GM21529 (cell line): ENCODE measurements at regions not wholly inside any gene's neighbourhood (a gene's known extent, or its start where the extent isn't known, plus 50 kb on each side); places are given as distances from the start of the nearest gene placed in this dataset.
"Not testable (repeated sequence)": the region's sequence is repeated elsewhere in the genome, so short reads cannot be mapped to it uniquely, and the experiment has no call there.

Experiments used
- ATAC-seq: cut with Tn5 transposase; IDR thresholded peaks from one replicate; pipeline ENCODE4 v1.9.1; 2021; ENCODE audit not compliant: unreplicated experiment

GRCh38 chr5:155753943-155754581 is 572.9 kb upstream of the SGCD start:
- no peak for ATAC-seq

- ATAC-seq = no peak
These were observed 567.7 kb upstream of the SGCD start for GRCh38 chr5:155759252-155759651.

DNA sequence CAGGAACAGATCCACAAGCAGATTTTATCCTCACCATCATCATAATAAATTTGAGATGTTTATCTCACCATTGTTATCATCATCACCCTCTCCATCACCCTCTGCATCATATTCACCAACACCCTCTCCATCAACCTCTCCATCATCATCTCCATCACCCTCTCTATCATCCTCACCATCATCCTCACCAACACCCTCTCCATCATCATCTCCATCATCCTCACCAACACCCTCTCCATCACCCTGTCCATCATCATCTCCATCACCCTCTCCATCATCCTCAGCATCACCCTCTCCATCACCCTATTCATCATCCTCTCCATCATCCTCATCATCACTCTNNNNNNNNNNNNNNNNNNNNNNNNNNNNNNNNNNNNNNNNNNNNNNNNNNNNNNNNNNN is 567.0 kb upstream of the SGCD start:
- no peak for ATAC-seq

GRCh38 chr5:155761502-155761901 is 565.5 kb upstream of the SGCD start:
- ATAC-seq = no peak

DNA sequence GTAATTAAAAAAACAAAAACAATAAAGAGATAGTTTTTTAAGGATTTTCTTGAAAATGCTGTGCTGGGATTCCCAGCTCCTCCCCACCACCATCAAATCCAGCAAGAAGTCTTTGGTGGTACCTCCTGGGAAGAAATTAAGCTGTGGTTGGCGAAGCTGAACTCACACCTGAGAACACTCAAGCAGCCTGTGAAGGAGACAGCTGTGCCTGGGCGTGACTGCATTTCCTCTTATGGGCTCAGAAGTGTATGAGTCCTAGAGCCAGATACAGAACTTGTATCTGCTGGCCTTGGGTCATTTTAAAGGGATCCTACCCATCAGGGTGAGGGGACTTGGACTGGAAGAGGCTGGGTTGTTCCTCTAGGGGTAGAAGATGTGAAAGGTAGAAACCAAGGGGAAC is 561.2 kb upstream of the SGCD start:
- ATAC-seq = no peak

GRCh38 chr5:155767470-155767869 is 559.5 kb upstream of the SGCD start:
- ATAC-seq = no peak

GRCh38 chr5:155768332-155768731 is 558.6 kb upstream of the SGCD start:
- ATAC-seq = no peak

DNA sequence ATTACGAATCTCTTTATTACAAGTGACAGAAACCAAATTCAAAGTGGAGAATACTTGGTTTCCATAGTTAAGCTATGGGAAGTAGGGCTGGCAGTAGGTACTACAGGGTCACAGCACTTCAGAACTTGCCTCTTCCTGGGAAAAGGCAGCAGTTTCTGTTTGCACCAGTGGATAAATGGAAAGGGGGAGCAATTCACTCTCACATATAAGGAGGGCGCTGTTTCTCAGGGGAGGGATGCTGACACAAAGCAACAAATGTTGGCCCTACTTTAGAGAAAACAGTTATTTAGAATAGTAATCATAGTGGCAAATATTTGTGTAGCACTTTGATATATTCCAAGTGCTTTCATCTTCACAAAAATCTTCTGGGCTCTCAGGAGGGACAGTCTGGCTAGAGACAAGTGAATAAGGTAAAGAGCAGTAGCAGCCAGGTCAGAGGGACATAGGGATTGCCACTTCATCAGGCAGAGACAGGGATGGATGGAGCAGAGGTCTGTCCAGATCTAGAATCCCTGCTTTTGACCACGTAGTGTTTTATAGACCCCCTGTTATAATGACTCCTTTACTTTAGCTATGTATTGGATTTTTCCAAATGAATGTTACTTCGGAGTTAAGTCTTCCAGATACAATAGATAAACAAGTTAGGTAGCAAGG is 554.8 kb upstream of the SGCD start:
- no peak for ATAC-seq

DNA sequence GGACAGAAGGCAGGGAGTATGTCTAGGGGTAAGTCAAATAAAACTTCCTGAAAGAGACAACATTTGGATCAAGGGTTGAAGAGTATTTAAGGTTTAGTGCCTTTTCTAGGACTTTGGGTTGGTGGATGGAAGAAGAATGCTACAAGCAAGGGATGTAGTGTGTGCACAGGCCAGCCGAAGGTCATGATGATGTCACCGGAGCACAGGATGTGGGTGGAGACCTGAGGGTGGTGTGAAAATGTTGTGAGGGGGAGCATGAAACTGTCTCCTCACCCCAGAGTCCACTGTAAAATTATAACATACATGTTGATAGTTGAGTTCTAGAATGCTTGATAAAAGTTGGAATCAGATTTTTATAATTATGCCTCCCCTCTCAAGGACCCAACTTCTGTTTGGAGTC is 553.3 kb upstream of the SGCD start:
- ATAC-seq = no peak

DNA sequence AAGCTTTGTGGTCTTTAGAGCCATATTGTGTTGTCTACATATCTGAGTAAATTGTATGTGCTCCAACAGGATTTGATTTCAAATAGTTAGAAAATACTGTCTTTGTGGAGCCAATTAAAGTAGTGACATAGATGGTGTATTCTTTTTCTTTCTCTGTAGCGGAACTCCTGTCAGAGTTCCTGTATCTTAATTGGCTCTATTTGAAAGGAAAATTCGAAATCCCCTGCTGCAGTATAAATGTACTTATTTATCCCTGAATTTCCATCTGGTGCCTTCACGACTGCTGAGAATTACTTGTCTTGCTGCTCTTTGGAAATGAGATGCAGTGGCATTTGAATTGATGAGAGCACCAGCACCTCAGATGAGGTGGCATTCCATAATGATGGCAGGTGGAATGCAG is 546.7 kb upstream of the SGCD start:
- ATAC-seq = no peak

GRCh38 chr5:155783246-155783645 is 543.7 kb upstream of the SGCD start:
- ATAC-seq = no peak

DNA sequence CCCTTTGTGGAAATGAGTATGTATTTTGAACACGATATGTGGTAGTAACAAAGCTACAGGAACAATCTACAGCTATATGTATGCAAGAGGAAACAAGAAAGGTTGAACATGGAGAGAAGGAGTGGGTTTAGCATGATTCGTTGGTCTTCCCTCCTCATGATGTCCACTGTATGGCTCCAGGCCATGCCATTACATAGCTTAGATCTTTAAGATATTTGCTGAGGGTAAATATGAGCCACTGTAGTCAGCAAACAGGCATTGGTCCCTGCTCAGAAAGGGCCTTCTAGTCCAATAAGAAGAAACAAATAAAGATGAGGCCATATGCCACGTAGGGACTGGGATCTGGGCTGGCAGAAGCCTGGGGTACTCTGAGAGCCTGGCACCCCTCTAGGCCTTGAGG is 543.2 kb upstream of the SGCD start:
- no peak for ATAC-seq

DNA sequence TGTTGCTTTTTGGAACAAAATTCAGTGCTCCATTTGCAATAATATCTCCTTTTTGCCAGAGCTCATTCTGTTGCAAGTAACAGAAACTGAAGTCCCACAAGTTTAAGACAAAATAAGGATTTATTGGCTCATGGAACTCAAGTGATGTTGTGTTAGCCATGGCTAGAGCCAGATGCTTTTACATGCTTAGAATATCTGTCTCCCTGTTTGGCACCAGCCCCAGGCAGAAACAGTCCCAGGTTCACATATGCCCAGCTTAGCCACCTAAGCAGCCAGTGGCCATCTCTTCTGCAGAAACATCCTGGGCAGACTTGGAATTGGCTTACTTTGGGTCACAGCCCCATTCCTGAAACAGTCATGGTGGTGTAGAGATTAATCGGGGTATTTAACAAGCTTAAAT is 540.9 kb upstream of the SGCD start:
- no peak for ATAC-seq

DNA sequence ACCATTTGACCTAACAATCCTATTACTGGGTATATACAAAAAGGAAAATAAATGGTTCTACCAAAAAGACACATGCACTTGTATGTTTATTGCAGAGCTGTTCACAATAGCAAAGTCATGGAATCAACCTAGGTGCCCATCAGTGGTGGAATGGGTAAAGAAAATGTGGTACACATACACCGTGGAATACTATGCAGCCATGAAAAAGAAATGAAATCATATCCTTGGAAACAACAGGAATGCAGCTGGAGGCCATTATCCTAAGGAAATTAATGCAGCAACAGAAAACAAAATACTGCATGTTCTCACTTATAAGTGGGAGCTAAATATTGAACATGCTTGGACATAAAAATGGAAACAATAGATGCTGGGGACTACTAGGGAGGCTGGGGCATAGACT is 534.1 kb upstream of the SGCD start:
- ATAC-seq = no peak

DNA sequence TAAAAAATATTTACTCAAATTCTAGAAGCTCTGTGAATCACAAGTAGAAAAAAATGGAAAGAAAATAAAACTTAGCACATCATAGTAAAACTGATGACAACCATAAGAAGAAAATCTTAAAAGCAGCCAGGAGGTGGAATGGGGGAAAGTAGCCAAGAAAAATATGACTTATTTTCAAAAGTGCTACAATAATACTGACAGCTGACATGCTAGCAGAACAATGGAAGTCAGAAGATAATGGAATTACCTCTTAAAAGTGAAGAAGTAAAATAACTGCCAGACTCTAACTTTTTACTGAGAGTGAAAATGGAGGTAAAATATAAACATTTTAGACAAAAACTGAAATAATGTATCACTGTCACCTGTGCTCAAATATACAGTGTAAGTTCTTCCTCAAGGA is 532.2 kb upstream of the SGCD start:
- no peak for ATAC-seq

GRCh38 chr5:155799308-155799707 is 527.7 kb upstream of the SGCD start:
- no peak for ATAC-seq

- ATAC-seq = no peak
These were observed 518.9 kb upstream of the SGCD start for GRCh38 chr5:155807884-155808576.

DNA sequence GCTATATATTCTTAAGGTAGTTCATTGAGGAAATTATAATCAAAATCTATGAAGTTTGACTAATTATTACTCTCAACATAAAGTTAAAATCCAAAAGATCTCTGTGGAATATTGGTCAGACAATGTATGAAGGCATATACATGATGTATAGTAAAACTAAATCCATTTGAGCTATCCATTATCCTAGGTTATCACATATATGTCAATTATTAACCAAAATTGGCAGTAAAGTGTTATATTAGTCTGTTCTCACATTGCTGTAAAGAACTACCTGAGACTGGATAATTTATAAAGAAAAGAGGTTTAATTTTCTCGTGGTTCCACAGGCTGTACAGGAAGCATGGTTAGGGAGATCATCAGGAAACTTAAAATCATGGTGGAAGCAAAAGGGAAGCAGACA is 511.7 kb upstream of the SGCD start:
- ATAC-seq = no peak

- ATAC-seq = no peak
These were observed 504.8 kb upstream of the SGCD start for GRCh38 chr5:155822177-155822576.

- ATAC-seq = no peak
These were observed 500.1 kb upstream of the SGCD start for GRCh38 chr5:155826611-155827507.

DNA sequence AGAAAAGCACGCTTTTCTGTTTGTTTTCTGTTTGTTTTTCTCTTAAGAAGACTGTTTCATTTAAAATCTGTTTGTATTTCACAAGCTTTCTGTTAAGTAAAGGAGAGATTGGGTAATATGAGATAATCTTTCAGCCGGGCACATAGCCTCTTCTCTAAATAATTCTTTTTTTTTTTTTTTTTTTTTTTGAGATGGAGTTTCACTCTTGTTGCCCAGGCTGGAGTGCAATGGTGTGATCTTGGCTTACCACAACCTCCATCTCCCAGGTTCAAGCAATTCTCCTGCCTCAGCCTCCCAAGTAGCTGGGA is 499.5 kb upstream of the SGCD start:
- not testable (repeated sequence) for ATAC-seq

GRCh38 chr5:155827949-155828348 is 499.0 kb upstream of the SGCD start:
- ATAC-seq = peak; percentile 89
